GM21515 (cell line): ENCODE measurements at regions not wholly inside any gene's neighbourhood (a gene's known extent, or its start where the extent isn't known, plus 50 kb on each side); places are given as distances from the start of the nearest gene placed in this dataset.

Experiments
- ATAC-seq: cut with Tn5 transposase; IDR thresholded peaks from one replicate; pipeline ENCODE4 v1.9.1; 2021; ENCODE audit not compliant: unreplicated experiment

DNA sequence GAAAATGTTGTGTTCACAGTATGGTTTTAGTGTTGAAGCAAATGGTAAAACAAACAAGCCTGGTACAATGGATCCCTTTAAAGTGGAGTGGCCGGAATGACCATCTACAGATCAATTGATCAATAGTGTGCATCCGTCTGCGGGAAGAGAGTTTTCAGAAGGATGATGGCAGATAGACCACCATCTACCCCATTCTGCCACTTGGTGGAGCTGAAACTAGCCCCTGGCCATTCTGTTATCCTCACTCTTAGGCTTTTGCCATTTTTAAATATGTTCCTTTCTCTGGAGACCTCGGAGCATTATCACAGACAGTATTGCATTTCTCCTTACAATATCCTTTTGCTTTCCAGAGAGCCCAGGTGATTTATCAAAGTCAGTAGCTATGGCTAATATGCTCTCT, 258.9 kb upstream of the CFAP20DC start:
- ATAC-seq: no peak

DNA sequence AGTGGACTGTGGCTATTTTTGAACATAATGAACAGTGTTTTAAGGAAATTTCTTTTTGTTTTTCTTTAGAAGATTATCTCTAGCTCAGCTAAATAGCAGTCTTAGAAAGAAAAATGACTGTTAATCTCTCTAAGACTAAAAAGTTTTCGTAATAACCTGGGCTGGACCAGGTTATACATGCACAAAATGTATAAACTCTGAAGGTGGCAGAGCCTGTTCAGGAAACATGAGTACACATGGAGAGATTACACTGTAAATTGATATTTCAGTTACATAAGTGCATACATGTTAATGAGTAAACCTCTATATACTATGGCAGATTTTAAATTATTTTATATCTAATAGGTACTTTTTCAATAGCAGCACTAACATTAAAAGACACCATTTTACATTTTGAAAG, 258.2 kb upstream of the CFAP20DC start:
- ATAC-seq: no peak

DNA sequence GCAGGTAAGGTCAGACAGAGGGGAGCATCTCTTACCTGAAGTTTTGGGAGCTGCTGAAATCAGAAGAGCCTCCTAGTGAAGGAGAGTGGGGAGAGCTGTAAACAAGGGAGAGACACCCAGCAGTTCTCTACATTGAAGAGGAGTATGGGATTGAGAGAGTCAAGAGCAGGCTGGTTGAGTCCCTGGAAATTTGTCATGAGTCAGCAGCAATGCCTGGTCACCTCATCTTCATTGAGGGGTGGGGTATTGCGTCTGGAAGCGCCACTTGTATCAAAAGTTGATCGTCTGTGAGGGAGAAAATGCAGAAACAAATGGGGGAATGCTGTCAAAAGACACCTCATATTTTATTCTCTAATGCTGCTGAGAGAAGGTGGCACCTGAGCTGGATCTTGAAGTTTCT, 256.6 kb upstream of the CFAP20DC start:
- ATAC-seq: no peak

DNA sequence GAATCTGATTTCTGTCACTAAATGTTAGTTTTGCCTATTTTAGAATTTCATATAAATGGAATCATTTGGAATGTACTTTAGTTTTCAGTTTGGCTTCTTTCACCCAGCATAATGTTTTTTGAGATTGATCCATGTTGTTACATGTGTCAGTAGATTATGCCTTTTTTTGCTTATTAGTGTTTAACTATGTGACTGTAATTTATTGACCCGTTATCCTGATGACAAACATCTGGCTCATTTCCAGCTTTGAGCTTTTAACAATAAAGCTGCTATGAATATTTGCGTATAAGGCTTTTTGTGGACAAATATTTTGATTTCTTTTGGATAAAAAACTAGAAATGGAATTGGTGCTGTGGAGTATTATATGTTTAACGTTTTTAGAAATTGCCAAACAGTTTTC, 254.5 kb upstream of the CFAP20DC start:
- no peak for ATAC-seq

DNA sequence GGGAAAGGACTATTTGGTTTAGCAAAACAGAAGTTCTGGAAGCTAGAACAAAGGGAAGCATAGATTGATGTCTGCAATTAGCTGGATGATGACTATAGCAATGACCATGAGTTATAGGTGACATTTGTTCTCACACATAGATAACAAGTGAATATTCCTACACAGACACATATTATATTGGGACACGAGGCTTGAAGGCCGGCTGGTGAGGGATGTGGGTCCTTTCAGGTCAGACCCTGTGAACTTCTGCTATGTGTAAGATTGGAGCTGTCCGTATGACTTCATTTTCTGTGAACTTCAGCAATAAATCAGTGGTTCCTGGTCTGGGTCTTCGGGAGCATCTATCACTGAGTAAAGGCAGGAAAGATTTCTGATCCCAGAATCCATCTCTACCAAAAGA, 253.6 kb upstream of the CFAP20DC start:
- ATAC-seq: no peak

DNA sequence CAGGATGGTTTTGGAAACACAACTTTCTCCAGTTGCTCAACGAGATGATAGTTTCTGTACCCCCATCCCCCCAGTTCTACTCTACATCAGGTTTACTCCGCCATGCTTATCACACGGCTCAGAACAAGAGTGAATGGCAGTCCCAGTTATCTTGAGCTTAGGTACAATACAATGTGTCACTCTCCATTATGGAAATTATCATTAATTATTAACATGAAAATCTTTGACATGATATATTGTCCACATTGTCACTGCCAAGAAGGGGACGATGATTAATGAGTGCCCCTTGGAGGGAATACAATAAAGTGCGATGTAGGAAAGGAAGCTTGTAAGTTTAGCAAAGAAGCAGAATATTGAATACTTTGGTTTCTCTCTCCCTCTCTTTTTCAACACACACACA, 252.6 kb upstream of the CFAP20DC start:
- no peak for ATAC-seq

DNA sequence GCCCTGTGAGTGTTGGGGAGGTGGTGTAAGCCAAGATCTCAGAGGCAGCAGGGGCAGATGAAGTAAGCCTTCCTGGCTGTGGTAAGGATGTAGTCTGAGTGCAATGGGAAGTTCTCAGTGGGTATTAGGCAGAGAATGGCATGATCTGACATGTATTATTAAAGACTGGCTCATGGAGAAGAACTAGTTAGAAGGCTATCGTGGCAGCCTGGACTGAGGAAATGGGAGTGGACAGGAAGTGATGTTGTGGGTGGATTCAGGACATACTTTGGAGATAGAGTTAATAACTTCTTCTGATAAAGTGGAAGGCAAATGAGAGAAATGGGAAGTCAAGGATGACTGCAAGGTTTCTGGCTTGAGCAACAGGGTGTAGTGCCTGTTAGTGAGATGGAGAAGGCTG, 250.9 kb upstream of the CFAP20DC start:
- ATAC-seq: no peak

DNA sequence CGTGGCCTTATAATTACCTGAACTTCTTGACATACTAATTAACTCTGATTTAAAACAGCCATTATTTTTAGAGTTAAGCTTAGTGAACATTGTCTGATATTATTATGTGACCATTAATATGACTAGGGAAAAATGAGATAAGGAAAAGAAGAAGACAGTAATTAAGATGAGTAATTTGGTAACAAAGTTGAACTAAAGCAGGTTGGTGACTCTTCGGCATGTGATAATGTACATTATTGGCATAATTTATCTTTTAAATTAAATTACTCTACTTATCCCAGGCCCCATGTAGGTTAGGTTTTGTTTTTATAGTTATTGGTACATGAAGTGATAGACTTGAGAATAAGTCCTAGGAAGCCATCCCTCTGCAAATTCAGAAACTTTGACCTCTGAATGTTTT, 249.7 kb upstream of the CFAP20DC start:
- ATAC-seq: no peak

DNA sequence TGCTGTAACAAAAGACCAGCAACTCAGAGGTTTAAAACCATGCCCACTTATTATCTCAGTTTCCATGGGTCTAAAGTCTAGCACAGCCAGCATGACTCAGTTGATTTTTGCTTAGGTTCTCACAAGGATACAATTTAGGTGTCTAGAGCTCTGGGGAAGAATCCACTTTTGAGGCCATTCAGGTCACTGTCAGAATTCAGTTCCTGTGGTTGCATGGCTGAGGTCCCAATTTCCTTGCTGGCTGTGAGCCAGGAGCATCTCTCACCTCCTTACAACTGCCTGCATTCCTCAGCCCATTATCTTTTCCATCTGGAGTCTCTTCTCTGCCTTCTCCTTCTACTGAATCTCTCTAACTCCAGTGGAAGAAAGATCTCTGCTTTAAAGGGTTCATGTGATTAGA, 240.5 kb upstream of the CFAP20DC start:
- no peak for ATAC-seq

DNA sequence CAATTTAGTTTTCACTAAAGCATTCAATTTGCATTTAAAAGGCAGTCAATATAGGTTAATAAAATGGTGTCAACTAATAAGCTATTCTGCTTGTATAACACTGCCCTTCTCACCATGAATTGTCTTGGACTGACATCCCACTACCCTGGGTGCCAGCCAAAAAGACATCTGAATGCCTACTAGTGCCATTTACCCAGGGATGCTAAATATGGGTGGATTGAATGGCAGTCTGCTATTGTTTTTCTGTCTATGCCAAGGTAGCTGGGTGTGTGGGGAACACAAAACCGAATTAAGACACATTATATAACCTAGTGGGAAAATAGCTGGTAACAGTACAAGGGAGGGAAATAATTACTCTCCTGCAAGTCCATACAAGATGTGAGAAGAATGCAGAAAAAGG, 240.0 kb upstream of the CFAP20DC start:
- no peak for ATAC-seq

DNA sequence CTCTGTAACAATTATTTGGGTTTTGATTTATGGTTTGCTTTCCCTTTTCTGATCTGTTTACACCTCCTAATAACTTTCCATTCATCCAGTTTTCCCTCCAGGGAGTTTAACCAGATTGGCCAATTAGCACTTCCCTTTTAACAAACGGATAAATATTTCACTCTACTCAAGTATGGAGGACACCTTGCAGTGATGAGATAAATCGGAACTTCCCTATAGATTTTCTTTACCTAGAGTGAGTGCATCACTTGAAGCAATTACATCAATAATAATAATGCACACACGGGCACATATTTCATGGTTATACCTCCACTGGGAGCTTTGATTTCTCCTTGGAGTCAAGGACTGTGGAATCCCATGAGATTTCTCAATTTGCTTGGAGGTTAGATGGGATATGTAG, 239.1 kb upstream of the CFAP20DC start:
- no peak for ATAC-seq

DNA sequence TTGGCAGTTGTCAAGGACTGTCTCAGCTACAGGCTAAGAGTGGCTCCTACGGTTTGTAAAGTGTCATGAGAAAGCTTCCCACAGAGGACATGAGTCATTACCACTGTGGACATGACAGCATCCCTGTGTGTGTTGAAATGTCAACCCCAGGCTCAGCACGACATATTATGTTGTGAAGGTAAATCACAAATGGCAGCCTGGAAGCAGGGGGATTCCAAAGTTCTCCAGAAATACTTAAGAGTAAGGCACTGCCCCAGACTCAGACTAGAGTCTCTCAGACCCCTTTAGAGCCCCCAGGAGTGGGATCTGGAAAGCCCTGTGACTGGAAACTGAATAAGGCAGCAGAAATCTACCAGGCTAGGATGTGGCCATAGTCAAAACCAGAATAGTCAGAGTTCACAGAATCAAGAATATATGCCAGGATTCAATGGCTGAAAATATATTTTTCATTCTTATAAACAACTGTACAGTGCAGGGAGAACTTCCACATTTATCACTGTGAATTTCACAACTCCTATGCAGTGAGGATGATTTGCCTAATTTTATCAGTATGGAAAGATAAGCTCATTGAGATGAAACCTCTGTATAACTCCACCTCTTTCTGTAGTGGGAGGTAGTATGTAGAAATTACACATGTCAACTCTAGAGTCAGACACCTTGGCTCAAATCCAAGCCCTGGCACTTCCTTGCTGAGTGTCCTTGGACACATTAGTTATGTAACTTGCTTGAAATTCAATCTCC, 237.1 kb upstream of the CFAP20DC start:
- no peak for ATAC-seq

DNA sequence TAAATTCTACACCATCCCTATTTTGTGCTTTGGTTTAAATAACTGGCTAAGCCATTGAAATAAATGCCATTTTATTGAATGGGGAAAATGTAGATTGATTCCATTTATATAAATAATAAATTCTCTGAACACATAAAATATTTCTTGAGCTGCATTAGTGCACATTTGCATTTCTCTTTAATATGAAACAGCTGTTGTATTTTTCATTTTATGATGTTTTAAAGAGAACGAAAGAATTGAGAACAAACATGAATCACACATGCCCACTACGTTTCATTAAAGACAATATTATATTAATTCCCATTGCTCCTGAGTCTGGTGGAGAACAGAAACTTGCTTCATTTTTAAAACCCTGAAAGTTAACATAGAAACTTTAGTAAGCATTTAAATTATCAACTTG, 235.7 kb upstream of the CFAP20DC start:
- ATAC-seq: no peak

DNA sequence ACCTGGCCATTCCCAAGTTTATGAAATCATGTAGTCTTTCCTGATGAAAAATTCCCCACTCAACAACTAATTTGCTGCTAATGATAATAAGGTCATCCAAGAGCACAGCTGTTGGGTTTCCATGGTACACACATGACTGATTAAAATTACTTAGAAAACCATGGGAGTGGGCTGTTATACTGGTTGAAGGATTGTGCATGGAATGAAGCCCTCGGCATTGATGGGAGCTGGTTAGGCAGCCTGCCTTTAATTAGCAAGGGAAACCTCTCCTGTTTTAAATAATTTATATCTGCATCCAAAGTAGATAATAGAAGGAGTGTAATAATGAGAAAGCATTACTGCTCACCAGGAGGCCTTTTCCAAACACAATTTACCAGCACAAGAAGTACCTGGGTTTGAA, 235.1 kb upstream of the CFAP20DC start:
- no peak for ATAC-seq

DNA sequence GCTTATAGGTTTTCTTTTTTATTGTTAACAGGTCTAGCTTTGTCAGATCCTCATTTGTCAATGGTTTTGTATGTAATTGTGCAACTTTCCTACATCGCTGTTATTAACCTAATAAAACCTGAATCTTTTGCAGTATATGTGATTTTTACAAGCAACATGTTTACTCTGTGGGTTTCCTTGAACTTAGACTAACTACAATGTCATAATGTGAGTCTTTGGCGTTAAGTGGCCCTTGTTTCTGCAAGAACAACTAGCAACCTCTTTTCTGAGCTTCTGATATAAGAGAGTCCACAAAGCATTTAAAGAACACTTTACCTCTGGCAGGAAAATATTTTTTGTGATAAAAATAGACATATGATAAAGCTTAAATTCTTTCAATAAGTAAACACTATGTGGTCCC, 230.3 kb upstream of the CFAP20DC start:
- no peak for ATAC-seq

DNA sequence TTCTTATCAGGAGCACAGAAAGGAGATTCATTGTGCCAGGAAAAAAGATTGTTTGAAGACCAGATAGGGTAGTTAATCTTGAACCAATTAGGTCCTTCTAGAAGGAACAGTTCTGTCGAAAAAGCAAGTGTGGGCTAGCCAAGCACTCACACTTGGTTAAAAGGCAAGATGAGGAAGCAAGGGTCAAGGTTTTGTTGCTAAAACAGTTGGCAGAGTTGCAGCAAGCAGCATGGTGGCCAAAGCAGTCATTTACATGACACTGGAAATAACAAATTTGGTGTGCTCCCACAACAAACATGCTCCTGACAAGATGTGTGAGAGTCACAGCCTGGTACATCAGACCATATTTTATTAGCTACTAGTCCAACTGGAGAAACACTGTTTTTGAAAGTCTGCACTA, 228.0 kb upstream of the CFAP20DC start:
- no peak for ATAC-seq

DNA sequence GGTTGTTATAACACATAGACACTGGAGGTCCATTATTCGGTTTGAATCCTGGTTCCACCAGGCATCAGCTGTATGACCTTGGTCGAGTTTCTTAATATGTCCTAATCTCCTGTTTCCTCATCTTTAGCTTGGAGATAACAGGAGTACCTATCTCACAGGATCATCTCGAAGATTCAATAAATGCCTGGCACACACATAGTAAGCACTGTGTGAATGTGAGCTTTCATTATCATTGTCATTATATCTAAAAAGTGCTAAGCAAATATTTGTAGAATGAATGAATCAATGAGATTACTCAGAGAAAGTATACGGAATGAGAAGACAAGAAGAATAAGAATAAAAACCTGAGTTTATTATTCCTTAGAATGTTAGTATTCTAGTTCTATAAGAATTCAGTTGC, 227.4 kb upstream of the CFAP20DC start:
- no peak for ATAC-seq

DNA sequence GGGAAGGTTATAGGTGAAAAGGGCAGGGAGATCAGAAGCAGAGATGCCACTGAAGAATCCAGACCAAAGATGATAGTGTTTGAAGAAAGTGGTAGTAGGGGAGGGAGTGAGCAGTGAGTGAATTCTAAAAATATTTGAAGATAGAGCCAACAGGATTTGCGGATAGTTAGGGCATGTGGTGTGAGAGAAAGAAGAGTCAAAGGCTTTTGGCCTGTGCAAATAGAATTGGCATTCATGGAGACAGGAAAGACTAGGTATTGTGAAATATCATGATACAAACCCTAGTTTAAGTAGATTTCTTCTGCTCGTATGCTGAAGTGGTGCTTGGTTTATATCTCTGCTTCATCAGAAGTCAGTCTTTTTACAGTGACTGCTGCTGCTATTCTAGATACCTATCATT, 224.2 kb upstream of the CFAP20DC start:
- no peak for ATAC-seq

DNA sequence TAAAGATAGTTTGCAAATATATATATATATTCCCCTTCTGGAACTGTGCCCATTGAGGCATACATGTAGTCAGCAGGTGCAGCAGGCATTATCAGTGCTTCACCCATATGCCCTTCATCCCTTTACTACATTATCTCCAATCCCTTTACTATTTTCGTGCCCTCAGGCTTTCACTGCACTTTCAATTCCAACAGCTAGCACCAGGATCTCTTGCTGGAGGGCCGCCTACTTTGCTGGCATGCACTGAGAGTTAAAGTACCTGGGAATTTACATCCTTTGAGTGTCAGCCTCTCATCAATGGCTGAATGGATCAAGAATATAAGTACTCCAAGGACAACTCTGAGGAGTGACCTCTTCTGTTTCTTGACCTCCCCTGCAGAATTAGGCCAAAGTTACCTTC, 222.1 kb upstream of the CFAP20DC start:
- no peak for ATAC-seq

DNA sequence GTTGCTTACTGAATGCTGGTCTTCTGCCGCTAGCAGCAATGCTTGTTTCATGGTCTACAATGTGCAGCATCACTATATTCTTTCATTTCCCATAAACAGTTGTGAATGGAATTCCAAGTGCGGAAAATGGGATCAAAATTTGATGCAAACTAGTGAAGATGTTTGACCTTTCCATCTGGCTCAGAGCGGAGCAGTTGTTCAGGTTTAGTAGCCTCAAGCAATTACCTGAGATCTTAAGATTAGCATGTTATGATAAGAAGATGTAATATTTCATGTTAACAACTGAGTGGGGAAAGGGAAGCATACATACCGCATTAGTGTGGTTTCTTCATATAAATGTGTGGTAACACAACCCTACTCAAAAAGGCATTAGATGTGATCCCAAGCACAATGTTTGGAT, 221.1 kb upstream of the CFAP20DC start:
- ATAC-seq: no peak

DNA sequence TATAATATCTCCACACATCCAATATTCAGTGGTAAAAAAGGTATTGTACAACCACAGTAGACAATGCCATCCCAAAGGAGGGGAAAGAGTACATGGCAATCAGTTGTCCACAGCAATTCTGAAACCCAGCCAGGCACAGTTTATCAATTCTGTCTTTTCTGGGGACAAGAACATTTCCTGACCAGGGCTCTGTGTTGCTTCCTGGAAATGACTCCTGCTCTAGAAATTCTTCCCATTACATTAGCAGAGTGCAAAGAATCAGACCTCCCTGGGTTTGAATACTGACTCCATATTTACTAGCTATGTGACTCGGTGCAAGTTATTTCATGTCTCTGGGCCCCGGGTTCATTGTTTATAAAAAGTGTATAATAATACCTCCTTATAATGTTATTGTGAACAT, 220.4 kb upstream of the CFAP20DC start:
- ATAC-seq: no peak

DNA sequence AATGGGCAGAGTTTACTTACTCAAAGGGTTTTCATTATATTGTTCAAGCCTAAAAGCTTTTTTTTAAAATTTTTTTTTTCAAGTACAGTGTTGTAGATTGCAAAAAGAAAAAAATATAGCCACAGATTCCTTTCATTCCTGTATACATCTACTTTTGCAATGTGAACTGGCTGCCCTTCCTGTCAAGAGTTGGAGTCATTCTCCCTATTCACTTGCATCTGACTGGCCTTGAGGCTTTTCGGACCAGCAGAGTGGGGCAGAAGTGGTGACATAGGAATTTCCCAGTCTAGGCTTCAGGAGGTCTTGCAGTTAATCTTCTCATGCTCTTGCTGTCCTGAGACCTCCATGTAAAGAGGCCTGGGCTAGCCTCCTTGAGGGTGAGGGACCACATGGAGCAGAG, 218.3 kb upstream of the CFAP20DC start:
- no peak for ATAC-seq

DNA sequence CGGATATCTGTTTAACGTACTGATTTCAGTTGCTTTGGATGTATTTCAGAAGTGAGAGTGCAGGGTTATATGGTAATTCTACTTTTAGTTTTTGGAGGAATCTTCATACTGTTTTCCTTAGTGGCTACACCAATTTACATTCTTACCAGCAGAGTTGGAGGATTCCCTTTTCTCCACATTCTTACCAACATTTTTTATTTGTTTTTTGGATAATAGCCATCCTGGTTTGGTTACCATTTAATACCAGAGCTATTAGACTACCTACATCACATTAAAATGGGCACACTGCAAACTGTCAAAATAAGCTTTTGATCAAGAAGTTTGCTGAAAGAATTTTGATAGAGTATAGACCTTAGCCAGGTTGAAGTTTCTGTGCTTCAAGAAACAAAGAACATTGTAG, 217.2 kb upstream of the CFAP20DC start:
- ATAC-seq: no peak

DNA sequence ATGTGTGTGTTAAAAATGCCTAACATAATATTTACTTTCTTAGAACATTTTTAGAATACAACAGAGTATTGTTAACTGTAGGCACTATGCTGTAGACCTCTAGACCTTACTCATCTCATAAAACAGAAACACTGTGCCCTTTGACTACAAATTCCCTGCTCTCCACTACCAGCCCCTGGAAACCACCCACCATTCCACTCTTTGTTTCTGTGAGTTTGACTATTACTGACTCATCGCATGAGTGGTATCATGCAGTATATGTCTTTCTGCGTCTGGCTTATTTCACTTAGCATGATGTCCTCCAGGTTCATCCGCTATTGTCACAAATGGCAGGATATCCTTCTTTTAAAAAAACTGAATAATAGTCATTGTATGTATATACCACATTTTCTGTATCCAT, 216.7 kb upstream of the CFAP20DC start:
- ATAC-seq: no peak
